Right atrium auricular region (tissue), 2 donors: ENCODE measurements at regions not wholly inside any gene's neighbourhood (a gene's known extent, or its start where the extent isn't known, plus 50 kb on each side); places are given as distances from the start of the nearest gene placed in this dataset.

Experiments used
- DNase-seq: peaks from one replicate; pipeline ENCODE4 v3.0.0-alpha.2; 2019; ENCODE audit warnings: low spot score
- H3K27ac ChIP-seq, 2 donors: fragments of 200-600 bp; sonication (generic); 1 replicate in 1 of 2; 2 replicates in 1 of 2; pipeline ENCODE4 v1.5.1; 2016 to 2019
- H3K27me3 ChIP-seq, 2 donors: fragments of 200-600 bp; sonication (generic); one replicate each; pipeline versions ENCODE4 v1.5.1 to v1.6.0; 2017 to 2019
- H3K36me3 ChIP-seq: fragments of 200-600 bp; sonication (generic); one replicate; pipeline ENCODE4 v1.5.1; 2016
- H3K4me1 ChIP-seq, 2 donors: fragments of 200-600 bp; sonication (generic); one replicate each; pipeline versions ENCODE4 v1.5.1 to v1.6.0; 2017 to 2019
- H3K4me3 ChIP-seq, 2 donors: fragments of 200-600 bp; sonication (generic); 1 replicate in 1 of 2; 2 replicates in 1 of 2; pipeline ENCODE4 v1.5.1; 2017 to 2019; ENCODE audit warnings: mild to moderate bottlenecking in 1 of 2, moderate library complexity in 1 of 2
- H3K9me3 ChIP-seq, 2 donors: fragments of 200-600 bp; sonication (generic); one replicate each; pipeline ENCODE4 v1.5.1; 2019
- TF ChIP-seq, protein P1 (sequence below), 2 donors: fragments of 200-600 bp; sonication (generic); IDR thresholded peaks; one replicate each; pipeline ENCODE4 v1.5.1; 2019; ENCODE audit warnings: antibody characterized with exemption in 2 of 2

DNA sequence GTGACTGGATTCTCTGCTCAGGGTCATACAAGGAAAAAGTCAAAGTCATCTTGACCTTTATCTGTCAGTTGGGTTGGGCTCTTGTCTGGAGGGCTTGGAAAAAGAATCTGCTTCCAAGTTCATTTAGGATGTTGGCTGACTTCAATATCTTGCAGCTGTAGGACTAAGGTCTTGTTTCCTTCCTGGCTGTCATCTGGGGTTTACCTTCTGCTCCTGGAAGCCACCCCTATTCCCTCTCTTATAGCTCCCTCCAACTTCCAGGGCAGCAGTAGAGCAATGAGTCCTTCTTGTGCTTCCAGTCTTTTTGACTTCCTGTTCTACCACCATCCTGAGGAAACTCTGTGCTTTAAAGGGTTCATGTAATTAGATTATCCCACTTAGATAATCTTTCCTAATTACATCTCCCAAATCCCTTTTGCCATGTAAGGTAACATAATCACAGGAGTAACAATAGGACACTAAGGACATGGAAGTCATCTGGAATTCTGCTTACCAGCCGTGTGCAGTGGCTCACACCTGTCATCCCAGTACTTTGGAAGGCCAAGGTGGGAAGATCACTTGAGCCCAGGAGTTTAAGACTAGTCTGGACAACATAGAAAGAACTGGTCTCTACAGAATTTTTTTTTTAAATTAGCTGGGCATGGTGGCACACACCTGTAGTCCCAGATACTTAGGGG, 170.7 kb upstream of the KITLG start:
- TF ChIP-seq, protein P1, sequence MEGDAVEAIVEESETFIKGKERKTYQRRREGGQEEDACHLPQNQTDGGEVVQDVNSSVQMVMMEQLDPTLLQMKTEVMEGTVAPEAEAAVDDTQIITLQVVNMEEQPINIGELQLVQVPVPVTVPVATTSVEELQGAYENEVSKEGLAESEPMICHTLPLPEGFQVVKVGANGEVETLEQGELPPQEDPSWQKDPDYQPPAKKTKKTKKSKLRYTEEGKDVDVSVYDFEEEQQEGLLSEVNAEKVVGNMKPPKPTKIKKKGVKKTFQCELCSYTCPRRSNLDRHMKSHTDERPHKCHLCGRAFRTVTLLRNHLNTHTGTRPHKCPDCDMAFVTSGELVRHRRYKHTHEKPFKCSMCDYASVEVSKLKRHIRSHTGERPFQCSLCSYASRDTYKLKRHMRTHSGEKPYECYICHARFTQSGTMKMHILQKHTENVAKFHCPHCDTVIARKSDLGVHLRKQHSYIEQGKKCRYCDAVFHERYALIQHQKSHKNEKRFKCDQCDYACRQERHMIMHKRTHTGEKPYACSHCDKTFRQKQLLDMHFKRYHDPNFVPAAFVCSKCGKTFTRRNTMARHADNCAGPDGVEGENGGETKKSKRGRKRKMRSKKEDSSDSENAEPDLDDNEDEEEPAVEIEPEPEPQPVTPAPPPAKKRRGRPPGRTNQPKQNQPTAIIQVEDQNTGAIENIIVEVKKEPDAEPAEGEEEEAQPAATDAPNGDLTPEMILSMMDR (IDR thresholded peaks at IDR 0.05), result no peak
- Histone ChIP-seq H3K4me3 (no peak overlapping the region), H3K4me1 (peaks cover 0 to 5% of the 10 kb centered on the region in 2 donors), H3K9me3 (no peaks in the 10 kb centered on the region), H3K27ac (no peak overlapping the region), H3K27me3 (no peaks in the 10 kb centered on the region), H3K36me3 (no peaks in the 10 kb centered on the region)
- no peak for DNase-seq

DNA sequence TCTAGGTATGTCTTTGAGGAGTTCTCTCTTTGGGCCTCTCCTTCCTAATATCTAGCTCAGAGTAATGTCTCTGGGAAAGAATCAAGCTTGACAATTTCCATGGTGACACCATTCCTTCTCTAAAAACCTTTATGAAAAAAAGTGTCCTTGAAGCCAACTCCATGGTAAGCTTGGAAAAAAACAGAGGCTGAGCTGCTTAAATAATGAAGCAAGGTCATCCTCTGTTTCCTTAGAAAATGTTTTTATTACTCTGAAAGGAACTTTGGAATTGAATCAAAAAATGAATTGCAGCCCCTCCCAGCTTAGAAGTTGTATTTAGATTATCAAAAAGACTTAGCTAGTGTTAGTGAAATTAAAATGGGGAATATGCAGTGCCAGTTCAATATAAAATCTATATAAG, 166.1 kb upstream of the KITLG start:
- Histone ChIP-seq H3K36me3 (no peaks in the 10 kb centered on the region), H3K9me3 (no peaks in the 10 kb centered on the region), H3K4me3 (no peak overlapping the region), H3K4me1 (peaks cover 0 to 5% of the 10 kb centered on the region in 2 donors), H3K27ac (no peak overlapping the region), H3K27me3 (no peaks in the 10 kb centered on the region)
- DNase-seq, result no peak
- TF ChIP-seq, protein P1 (IDR thresholded peaks at IDR 0.05), result no peak

DNA sequence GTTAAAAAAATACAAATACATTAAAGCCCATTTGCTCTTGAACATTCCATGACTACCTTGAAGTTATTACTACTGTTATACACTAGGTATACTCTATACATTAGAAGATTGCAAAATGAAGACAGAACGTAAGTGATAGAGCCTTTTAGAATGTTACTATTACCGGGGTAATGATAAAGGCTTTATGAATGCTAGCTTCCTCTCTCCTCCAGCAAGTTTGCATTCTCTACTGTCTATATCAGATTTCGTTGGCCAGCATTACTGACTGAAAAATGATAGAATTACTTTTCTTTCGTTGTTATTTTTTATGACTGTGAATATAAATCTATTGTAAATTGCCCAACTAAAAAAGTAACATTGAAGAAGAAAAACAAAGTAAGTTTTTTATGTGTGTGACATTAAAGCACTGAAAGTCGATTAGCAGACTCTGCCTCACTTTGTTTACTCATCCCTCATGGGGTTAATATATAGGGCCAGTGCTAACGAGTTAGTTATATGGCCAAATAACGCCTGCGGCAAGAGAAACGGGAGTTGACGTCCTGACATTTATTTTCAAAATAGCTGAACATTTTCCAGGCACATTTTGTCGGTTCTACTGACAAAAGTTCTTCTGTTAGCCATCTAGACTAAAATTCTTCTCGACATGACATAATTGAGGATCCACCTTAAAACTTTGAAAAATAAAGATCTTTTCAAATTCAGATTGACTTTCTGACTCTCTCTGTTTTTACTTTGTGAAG, 163.8 kb upstream of the KITLG start:
- no peak overlapping the region for H3K4me3 ChIP-seq
- no peaks in the 10 kb centered on the region for H3K27me3 ChIP-seq
- no peaks in the 10 kb centered on the region for H3K9me3 ChIP-seq
- H3K27ac ChIP-seq, result no peak overlapping the region
- TF ChIP-seq, protein P1 (IDR thresholded peaks at IDR 0.05), result no peak
- no peaks in the 10 kb centered on the region for H3K36me3 ChIP-seq
- peaks cover 0 to 5% of the 10 kb centered on the region in 2 donors for H3K4me1 ChIP-seq
- DNase-seq, result no peak

DNA sequence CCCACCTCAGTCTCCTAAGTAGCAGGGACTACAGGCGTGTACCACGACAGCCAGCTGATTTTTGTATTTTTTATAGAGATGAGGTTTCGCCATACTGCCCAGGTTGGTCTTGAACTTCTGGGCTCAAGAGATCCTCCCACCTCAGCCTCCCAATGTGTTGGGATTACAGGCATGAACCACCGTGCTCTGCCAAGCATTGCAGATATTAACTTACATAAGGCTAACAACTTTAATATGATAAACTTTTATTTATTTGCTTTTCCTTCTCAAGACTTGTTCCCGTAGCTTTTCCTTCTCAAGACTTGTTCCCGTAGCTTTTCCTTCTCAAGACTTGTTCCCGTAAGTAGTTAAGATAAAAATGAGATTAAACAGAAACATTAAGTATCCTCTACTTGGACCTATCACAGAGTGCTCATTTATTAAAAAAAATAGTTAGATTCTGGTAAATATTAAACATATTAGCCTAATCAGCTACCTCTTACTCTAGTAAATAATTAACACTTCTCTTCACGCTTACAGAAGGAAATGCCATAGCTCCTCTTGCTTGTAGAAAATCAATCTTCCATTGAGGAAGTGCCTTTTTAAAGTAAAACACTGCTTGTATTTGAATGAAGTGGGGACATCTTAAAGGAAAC, 157.7 kb upstream of the KITLG start:
- Histone ChIP-seq H3K27me3 (no peaks in the 10 kb centered on the region), H3K9me3 (no peaks in the 10 kb centered on the region), H3K27ac (no peak overlapping the region), H3K36me3 (no peaks in the 10 kb centered on the region), H3K4me3 (no peak overlapping the region), H3K4me1 (no peaks in the 10 kb centered on the region)
- no peak for DNase-seq
- TF ChIP-seq, protein P1 (IDR thresholded peaks at IDR 0.05), result no peak

DNA sequence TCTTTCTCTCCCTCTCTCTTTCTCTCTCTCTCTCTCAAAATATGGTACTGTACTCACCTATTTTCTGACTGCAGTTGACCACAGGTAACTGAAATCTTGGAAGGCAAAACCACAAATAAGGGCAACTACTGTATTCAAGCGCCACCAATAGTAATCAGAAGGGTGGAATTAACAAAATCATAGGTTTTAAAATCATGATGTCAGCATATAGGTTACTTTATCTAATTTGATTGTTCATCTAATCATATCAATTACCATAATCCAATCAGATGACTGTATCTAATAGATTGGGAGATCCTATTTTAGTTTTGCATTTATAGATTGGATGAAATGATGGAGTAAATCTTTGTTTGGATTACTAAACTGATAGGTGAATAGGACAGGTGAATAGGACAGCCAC, 155.8 kb upstream of the KITLG start:
- Histone ChIP-seq H3K27me3 (no peaks in the 10 kb centered on the region), H3K27ac (no peak overlapping the region), H3K36me3 (no peaks in the 10 kb centered on the region), H3K9me3 (no peaks in the 10 kb centered on the region), H3K4me3 (no peak overlapping the region), H3K4me1 (no peaks in the 10 kb centered on the region)
- TF ChIP-seq, protein P1 (IDR thresholded peaks at IDR 0.05), result no peak
- no peak for DNase-seq
